HUES48 (cell line): ENCODE measurements at regions not wholly inside any gene's neighbourhood (a gene's known extent, or its start where the extent isn't known, plus 50 kb on each side); places are given as distances from the start of the nearest gene placed in this dataset.

ENCODE experiments used
- H3K27ac ChIP-seq: one replicate; pipeline ENCODE4 v1.7.0; 2013; ENCODE audit warnings: low read depth, low read length, inconsistent platforms
- H3K27me3 ChIP-seq: 2 replicates; pipeline ENCODE4 v1.6.1; 2013; ENCODE audit warnings: mild to moderate bottlenecking, low read length; ENCODE audit not compliant: control insufficient read depth, insufficient read depth
- H3K36me3 ChIP-seq: 2 replicates; pipeline ENCODE4 v1.6.1; 2013; ENCODE audit warnings: low read length; ENCODE audit not compliant: control insufficient read depth, insufficient read depth
- H3K4me1 ChIP-seq: 2 replicates; pipeline ENCODE4 v1.6.1; 2013; ENCODE audit warnings: mild to moderate bottlenecking, low read length; ENCODE audit not compliant: control insufficient read depth, insufficient read depth
- H3K4me3 ChIP-seq: 2 replicates; pipeline ENCODE4 v1.5.1; 2013; ENCODE audit warnings: mild to moderate bottlenecking, low read depth, low read length
- H3K9ac ChIP-seq: 2 replicates; pipeline ENCODE4 v1.6.1; 2013; ENCODE audit warnings: mild to moderate bottlenecking, low read depth, low read length, moderate library complexity
- H3K9me3 ChIP-seq: 2 replicates; pipeline ENCODE4 v1.6.1; 2013; ENCODE audit warnings: low read length; ENCODE audit not compliant: control insufficient read depth, insufficient read depth

GRCh38 chr3:177571271-177571943 lies 374.1 kb upstream of the TBL1XR1 start:
- H3K9ac ChIP-seq: no peak overlapping the region
- no peaks in the 10 kb centered on the region for H3K9me3 ChIP-seq
- H3K4me3 ChIP-seq: no peak overlapping the region
- H3K4me1 ChIP-seq: peaks cover 12% of the 10 kb centered on the region
- H3K27ac ChIP-seq: no peak overlapping the region
- H3K36me3 ChIP-seq: no peaks in the 10 kb centered on the region
- no peaks in the 10 kb centered on the region for H3K27me3 ChIP-seq

- Histone ChIP-seq H3K9me3 (no peaks in the 10 kb centered on the region), H3K36me3 (no peaks in the 10 kb centered on the region), H3K9ac (no peak overlapping the region), H3K4me1 (peaks cover 12% of the 10 kb centered on the region), H3K4me3 (no peak overlapping the region), H3K27ac (no peak overlapping the region), H3K27me3 (no peaks in the 10 kb centered on the region)
These were observed 374.6 kb upstream of the TBL1XR1 start for GRCh38 chr3:177571944-177572315.

GRCh38 chr3:177574222-177574856 lies 377.1 kb upstream of the TBL1XR1 start:
- no peaks in the 10 kb centered on the region for H3K36me3 ChIP-seq
- H3K9me3 ChIP-seq: no peaks in the 10 kb centered on the region
- H3K9ac ChIP-seq: no peak overlapping the region
- no peak overlapping the region for H3K4me3 ChIP-seq
- no peaks in the 10 kb centered on the region for H3K27me3 ChIP-seq
- H3K27ac ChIP-seq: no peak overlapping the region
- H3K4me1 ChIP-seq: peaks cover 20% of the 10 kb centered on the region

GRCh38 chr3:177576746-177577145 lies 379.5 kb upstream of the TBL1XR1 start:
- H3K27ac ChIP-seq: no peak overlapping the region
- H3K9me3 ChIP-seq: no peaks in the 10 kb centered on the region
- peaks cover 16% of the 10 kb centered on the region for H3K4me1 ChIP-seq
- H3K4me3 ChIP-seq: no peak overlapping the region
- no peaks in the 10 kb centered on the region for H3K36me3 ChIP-seq
- H3K27me3 ChIP-seq: no peaks in the 10 kb centered on the region
- H3K9ac ChIP-seq: no peak overlapping the region

- Histone ChIP-seq H3K4me1 (peaks cover 16% of the 10 kb centered on the region), H3K9ac (no peak overlapping the region), H3K9me3 (no peaks in the 10 kb centered on the region), H3K27me3 (no peaks in the 10 kb centered on the region), H3K4me3 (no peak overlapping the region), H3K27ac (no peak overlapping the region), H3K36me3 (no peaks in the 10 kb centered on the region)
These were observed 381.2 kb upstream of the TBL1XR1 start for GRCh38 chr3:177578488-177578887.

GRCh38 chr3:177579419-177579818 lies 382.1 kb upstream of the TBL1XR1 start:
- Histone ChIP-seq H3K9ac (no peak overlapping the region), H3K4me1 (peaks cover 12% of the 10 kb centered on the region), H3K4me3 (no peak overlapping the region), H3K36me3 (no peaks in the 10 kb centered on the region), H3K9me3 (no peaks in the 10 kb centered on the region), H3K27ac (no peak overlapping the region), H3K27me3 (no peaks in the 10 kb centered on the region)

GRCh38 chr3:177580437-177580836 lies 383.2 kb upstream of the TBL1XR1 start:
- Histone ChIP-seq H3K36me3 (no peaks in the 10 kb centered on the region), H3K9me3 (no peaks in the 10 kb centered on the region), H3K4me1 (peaks cover 8% of the 10 kb centered on the region; the same call in 1 of the 2 replicates), H3K9ac (no peak overlapping the region), H3K27me3 (no peaks in the 10 kb centered on the region), H3K4me3 (no peak overlapping the region), H3K27ac (no peak overlapping the region)

- H3K27ac ChIP-seq: no peak overlapping the region
These were observed 388.0 kb upstream of the TBL1XR1 start for GRCh38 chr3:177585271-177585670.

GRCh38 chr3:177589041-177589650 lies 391.9 kb upstream of the TBL1XR1 start:
- no peak overlapping the region for H3K27ac ChIP-seq
- no peaks in the 10 kb centered on the region for H3K27me3 ChIP-seq
- no peak overlapping the region for H3K9ac ChIP-seq
- peaks cover 3% of the 10 kb centered on the region; the same call in 1 of the 2 replicates for H3K9me3 ChIP-seq
- no peak overlapping the region for H3K4me3 ChIP-seq
- H3K4me1 ChIP-seq: peaks cover 14% of the 10 kb centered on the region
- H3K36me3 ChIP-seq: no peaks in the 10 kb centered on the region

More at GRCh38 chr3:177585271-177585670, 388.0 kb upstream of the TBL1XR1 start:
- H3K9me3 ChIP-seq: peaks cover 3% of the 10 kb centered on the region; the same call in 1 of the 2 replicates
- H3K9ac ChIP-seq: no peak overlapping the region
- no peak overlapping the region for H3K4me3 ChIP-seq
- peaks cover 10% of the 10 kb centered on the region for H3K4me1 ChIP-seq
- no peaks in the 10 kb centered on the region for H3K27me3 ChIP-seq
- no peaks in the 10 kb centered on the region for H3K36me3 ChIP-seq

- Histone ChIP-seq H3K9ac (no peak overlapping the region), H3K27me3 (no peaks in the 10 kb centered on the region), H3K9me3 (peaks cover 3% of the 10 kb centered on the region; the same call in 1 of the 2 replicates), H3K36me3 (no peaks in the 10 kb centered on the region), H3K4me3 (no peak overlapping the region), H3K4me1 (peaks cover 14% of the 10 kb centered on the region), H3K27ac (peak overlapping the region; percentile 50)
These were observed 392.7 kb upstream of the TBL1XR1 start for GRCh38 chr3:177589911-177590381.

GRCh38 chr3:177590826-177591225 lies 393.5 kb upstream of the TBL1XR1 start:
- peaks cover 3% of the 10 kb centered on the region; the same call in 1 of the 2 replicates for H3K9me3 ChIP-seq
- no peak overlapping the region for H3K27ac ChIP-seq
- peaks cover 14% of the 10 kb centered on the region for H3K4me1 ChIP-seq
- H3K9ac ChIP-seq: no peak overlapping the region
- H3K27me3 ChIP-seq: no peaks in the 10 kb centered on the region
- H3K36me3 ChIP-seq: no peaks in the 10 kb centered on the region
- no peak overlapping the region for H3K4me3 ChIP-seq
